CMK (cell line): ENCODE measurements at regions not wholly inside any gene's neighbourhood (a gene's known extent, or its start where the extent isn't known, plus 50 kb on each side); places are given as distances from the start of the nearest gene placed in this dataset.
A peak's percentile ranks its signal among the peaks of the same experiment; 100 is the strongest.

Source experiments
- DNase-seq: peaks from one replicate; pipeline ENCODE4 v3.0.0-alpha.2; 2010; ENCODE audit warnings: low read depth

DNA sequence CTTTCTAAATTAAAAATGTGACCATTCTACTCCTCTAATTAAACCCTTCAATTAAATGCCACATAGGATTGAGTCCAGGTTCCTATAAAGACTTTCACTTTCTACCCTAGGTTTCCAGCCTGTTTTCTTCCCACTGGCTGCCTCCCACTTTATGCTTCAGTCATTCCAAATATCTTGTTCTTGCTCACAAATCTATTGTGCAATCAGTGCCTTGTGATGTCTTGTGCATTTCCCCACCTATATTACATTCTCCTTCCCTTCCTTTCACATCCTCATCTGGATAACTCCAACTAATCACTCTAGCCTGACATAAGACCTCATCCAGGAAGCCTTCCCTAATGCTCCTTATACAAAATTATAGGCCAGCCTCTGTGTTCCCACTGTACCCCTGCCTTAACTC, 281.7 kb upstream of the LRATD1 start:
- no peak for DNase-seq

DNA sequence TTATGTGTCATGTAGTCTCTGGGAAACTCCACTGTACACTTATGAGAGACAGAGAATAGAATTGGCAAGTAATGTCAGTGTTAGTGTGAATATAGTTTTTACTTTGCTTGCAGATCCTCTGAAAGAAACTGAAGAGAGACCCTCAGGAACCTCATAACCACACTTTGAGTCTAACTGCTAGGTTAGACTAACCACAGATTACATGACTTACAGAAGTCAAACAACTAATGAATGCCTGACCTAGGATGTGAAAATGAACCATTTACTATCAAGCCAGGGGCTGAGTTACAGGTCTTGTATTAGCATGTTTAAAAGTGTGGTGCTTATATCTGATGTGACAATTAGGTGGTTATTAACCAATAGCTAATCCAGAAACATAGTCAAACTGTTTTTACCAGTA, 280.4 kb upstream of the LRATD1 start:
- no peak for DNase-seq

- DNase-seq: no peak
Measured at GRCh38 chr2:14354231-14354630, 278.3 kb upstream of the LRATD1 start.

DNA sequence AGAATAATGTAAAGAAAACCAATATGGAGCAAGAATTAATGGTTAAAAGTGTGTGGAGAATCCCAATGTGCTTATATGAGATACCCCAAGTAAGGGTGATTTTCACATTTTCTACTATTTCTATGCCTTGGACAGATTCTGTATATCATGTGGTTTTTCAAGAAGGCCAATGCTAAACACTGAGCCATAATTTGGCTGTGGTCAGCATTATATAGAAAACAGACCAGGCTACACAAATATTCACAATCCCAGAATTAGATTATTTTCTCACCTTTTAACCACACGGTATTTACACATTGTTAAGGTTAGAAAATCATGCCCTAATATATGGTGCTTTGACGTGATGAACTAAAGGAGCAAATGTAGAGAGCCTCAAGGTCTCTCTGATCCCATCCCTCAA, 277.4 kb upstream of the LRATD1 start:
- DNase-seq: no peak

DNA sequence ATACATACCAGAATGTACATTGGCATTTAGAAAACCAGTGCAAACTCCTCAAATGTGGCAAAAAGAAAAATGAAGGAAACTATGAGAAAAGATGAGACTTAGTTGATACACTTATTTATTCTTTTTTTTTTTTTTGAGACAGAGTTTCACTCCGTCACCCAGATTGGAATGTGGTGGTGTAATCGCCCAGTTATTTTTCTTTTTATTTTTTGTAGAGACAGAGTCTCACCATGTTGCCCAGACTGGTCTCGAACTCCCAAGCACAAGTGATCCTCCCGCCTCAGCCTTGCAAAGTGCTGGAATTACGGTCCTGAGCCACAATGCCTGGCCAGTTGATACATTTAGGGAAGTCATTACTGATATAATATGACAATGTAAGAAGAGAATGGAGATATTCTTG, 274.2 kb upstream of the LRATD1 start:
- DNase-seq: no peak

DNA sequence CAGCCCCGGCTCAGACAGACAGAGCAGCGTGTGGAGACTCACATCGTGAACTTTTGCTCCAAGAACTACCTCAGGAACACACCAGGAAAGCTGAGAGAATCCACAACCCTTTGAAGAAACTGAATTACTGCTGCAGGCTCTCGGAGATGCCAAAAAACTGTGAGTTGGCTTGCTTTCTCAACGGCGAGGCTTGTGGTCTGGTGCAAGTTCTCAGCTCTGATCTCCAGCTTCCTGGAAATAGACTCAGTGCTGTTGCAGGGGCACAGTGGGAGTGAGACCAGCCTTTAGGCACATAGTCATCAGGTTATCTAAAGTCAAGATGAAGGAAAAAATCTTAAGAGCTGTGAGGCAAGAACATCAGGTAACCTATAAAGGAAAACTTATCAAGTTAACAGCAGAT, 273.7 kb upstream of the LRATD1 start:
- no peak for DNase-seq

- DNase-seq: no peak
Measured at GRCh38 chr2:14363137-14363536, 269.4 kb upstream of the LRATD1 start.

DNA sequence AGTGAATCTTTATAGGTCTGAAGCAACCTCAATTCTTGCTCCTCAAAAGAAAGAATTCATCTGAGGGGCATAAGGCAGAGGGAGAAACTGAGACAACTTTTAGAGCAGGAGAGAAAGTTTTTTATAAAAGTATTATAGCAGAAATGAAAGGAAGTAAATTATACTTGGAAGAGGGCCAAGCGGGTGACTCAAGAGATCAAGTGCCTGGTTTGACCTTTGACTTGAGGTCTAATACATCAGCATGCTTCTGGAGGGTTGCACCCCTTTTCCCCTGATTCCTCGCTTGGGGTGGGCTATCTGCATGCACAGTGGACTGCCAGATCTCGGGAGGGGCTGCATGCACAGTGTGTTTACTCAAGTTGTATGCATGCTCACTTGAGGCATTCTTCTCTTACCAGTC, 268.5 kb upstream of the LRATD1 start:
- no peak for DNase-seq

DNA sequence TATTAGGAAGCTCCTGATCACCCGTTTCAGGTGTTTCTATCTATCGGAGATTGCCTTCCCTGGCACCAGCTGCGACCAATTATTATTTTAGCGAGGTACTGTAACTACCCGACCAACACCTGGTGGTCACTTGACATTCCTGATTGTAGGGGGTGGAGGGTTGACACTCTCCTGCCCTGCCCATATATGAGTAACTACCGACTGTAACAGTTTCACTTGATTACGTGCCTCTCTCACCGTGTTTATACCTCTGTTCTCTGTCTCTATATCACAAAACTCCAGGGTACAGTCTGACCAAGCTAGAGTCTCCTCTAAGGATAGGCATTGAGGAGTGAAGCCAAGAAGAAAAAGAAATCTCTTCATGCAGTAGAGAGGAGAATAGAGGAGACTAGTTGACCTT, 268.0 kb upstream of the LRATD1 start:
- DNase-seq: no peak

GRCh38 chr2:14385043-14385442, 247.5 kb upstream of the LRATD1 start:
- no peak for DNase-seq

GRCh38 chr2:14387332-14387731, 245.2 kb upstream of the LRATD1 start:
- DNase-seq: no peak

- no peak for DNase-seq
Measured at GRCh38 chr2:14388724-14389123, 243.8 kb upstream of the LRATD1 start.

DNA sequence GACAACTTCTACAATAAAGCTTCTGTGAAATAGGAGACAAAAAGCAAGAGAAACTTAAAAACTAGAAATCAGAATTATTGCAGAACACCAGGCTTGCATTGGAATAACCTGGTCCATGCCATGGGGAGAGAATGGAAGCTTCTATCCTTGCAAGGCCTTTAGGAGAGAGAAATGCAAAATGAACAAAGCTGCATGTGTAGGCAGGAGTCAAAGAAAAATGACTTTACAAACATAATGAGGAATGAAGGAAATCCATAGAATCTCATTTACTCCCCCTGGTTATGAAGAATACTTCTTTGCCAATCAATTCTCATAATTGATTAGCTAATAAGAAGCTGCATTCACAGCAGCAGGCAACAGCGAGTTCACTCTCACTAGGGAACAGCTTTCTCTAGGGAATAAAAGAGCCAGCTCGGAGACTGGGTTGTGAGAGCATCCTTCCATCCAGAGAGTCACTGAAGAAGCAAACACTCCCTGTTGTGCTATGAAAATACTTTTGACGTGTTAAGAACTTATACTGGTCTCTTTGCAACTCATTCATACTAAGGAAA, 235.9 kb upstream of the LRATD1 start:
- no peak for DNase-seq

DNA sequence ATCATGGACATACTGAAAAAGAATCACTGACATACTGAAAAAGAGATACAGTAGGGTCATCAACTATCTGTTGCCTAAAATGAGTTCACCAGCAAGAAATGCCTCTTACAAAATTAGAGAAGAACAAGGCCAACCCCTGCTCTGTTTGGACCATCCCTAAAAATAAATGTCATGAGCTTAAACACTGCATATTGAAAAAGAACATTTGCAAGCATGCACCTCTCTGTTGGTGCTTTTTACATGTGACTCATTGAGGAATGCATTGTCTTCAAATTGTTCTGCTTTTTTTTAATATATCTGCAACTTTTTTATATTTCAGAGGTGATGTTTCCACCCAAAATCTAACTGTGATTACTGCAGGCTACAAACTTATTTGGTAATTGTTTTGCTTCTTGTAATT, 233.9 kb upstream of the LRATD1 start:
- DNase-seq: no peak

GRCh38 chr2:14401873-14402272, 230.6 kb upstream of the LRATD1 start:
- DNase-seq: no peak

- DNase-seq: peak; percentile 26
Measured at GRCh38 chr2:14408695-14409094, 223.8 kb upstream of the LRATD1 start.

DNA sequence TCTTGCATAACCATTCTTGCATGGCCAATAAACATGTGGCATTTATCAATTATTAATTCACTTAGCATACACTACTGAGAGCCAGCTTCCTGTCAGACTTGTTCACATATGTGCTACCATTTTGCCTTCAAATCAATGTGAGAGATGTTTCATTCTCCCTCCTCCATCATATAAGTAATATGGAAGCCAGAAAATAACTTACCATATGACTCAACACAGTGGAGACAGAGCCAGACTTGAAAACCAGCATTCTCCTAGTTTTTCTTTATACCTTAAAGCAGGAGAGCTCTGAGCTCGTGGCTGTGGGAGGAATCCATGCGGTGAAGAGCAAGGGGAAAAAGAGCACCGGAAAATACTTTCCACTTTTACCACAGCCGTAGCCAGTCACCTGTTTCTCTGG, 215.0 kb upstream of the LRATD1 start:
- DNase-seq: no peak

DNA sequence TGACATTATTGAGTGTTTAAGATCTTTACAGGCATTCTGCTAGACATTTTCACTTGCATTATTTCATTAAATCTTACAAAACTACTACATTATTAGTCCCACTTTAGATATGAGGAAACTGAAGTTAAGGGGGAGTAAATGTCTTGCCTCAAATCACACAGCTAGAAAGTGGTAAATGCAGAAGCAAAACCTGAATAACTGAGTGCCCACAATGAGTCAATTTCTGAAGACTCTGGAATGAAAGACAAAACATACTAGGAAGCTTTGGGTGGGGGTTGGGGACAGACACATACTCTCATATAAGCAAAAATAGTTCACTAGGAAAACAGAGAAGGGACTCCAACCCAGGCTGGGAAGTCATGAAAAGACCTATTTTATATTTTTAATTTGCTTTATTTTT, 214.4 kb upstream of the LRATD1 start:
- DNase-seq: no peak

DNA sequence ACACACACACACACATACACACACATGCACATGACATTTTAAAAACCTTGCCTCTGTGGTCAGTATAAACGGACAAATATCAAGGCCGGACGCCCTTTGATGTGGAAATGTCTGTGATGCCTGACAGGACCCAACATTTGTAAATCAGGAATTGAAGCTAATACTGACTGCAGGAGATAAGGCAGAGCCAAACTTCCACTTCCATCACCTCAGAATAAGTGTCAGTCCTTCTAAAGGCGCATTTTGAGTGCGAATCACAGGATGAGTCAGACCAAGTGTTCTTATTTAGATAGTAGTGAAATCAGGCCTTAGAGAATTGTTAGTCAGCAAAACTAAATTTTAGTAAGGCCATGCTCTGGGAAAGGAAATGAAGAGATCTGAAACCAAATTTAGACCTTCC, 211.7 kb upstream of the LRATD1 start:
- DNase-seq: peak; percentile 85

DNA sequence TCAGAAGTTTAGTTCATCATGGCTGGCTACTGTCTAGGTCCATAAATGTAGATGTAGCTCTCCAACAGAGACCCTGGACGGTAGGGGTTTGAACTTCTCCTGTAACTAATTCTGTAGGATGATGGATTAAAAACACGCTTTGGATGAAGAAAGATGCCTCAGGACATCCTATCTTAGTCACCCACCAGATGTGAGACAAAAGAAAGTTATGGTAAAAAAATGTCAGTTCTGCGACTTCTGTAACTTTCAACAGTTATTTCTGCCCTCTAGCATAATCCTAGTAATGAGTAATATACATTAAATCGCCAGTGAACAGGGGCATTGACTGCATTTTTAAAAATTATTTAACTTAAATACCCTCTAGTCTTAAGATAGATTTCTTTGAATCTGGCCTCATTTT, 210.1 kb upstream of the LRATD1 start:
- no peak for DNase-seq

DNA sequence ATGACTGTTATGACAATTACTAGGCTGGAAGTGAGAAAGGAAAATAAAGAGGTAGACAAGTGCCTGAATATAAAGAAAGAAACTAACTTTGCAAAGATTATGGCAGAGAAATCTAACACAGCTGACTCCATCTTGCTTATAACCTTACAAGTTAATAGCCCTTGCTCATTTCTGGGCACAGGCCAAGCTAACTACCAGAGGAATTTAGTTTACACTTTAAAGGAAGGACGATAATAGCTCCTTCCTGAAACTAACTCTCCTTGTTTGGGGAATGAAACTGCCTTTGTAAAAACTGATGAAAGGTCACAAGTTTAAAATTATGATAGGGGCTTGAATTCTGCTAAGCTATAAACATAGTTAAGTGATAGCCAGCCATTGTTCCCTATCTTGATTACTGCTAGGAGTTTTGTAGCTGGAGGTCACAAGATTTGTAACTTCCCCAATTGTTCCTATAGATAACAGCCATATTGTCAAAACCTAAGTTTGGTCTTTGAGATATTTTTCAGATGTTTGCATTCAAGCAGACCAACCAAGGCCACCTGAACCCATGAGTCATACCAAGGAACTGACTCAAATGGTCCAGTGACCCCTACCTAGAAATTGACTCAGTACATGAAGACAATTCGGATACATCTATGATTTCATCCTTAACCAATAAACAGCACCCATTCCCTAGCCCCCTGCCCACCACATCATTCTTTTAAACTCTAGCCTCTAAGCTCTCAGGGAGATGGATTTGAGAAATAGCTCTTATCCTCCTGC, 209.2 kb upstream of the LRATD1 start:
- DNase-seq: peak; percentile 82

GRCh38 chr2:14424478-14425390, 207.8 kb upstream of the LRATD1 start:
- no peak for DNase-seq

DNA sequence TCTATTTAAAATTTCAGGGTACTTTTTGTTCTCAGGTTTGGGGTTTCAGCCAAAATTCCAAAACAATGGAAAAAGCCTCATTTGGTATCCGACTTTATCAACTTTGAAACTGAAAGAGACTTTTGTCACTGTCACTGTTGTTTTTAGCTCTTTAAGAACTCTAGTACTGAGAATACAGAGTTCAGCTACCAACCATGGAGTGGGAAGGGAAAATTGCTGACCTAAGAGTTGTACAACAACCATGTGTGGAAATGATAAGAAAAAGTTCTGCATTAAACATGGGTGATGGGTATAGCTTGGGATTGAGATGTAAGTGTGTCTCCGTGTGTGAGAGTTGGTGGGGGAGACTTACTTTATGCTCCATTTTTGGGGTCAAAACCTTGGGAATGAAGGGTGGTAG, 206.6 kb upstream of the LRATD1 start:
- no peak for DNase-seq
